Calu3 (cell line): ENCODE measurements at regions not wholly inside any gene's neighbourhood (a gene's known extent, or its start where the extent isn't known, plus 50 kb on each side); places are given as distances from the start of the nearest gene placed in this dataset.
"Not testable (repeated sequence)": the region's sequence is repeated elsewhere in the genome, so short reads cannot be mapped to it uniquely, and the experiment has no call there.

ENCODE experiments used
- BruUV-seq: library from RNA; stranded (reverse); fragments of 400-500 nt; replicated peaks from 2 replicates; lab custom pipeline; 2021; lab: Mats Ljungman, UMichigan
- CTCF ChIA-PET: fragments of 300-600 bp; sonication (Branson Sonifier 250); formaldehyde crosslinking; loops from one replicate; lab custom pipeline; 2022; ENCODE audit warnings: antibody characterized with exemption; lab: Charles Lee
- DNase-seq: peaks from one replicate; pipeline ENCODE4 v3.0.0; 2022
- H3K27ac Mint-ChIP-seq: one replicate; pipeline ENCODE4 v1.8.0; 2022; ENCODE audit warnings: mixed read lengths; ENCODE audit not compliant: unreplicated experiment
- H3K27me3 Mint-ChIP-seq: one replicate; pipeline ENCODE4 v1.8.0; 2022; ENCODE audit warnings: mixed read lengths; ENCODE audit not compliant: unreplicated experiment
- H3K36me3 Mint-ChIP-seq: one replicate; pipeline ENCODE4 v1.8.0; 2022; ENCODE audit warnings: mild to moderate bottlenecking, moderate library complexity, mixed read lengths; ENCODE audit not compliant: insufficient read depth, unreplicated experiment
- H3K4me1 Mint-ChIP-seq: one replicate; pipeline ENCODE4 v1.8.0; 2022; ENCODE audit warnings: mild to moderate bottlenecking, low read depth, mixed read lengths; ENCODE audit not compliant: unreplicated experiment
- H3K4me3 Mint-ChIP-seq: one replicate; pipeline ENCODE4 v1.8.0; 2022; ENCODE audit warnings: mild to moderate bottlenecking, low read depth, moderate library complexity, mixed read lengths; ENCODE audit not compliant: unreplicated experiment
- H3K9me3 Mint-ChIP-seq: one replicate; pipeline ENCODE4 v1.8.0; 2022; ENCODE audit warnings: low read depth, mixed read lengths; ENCODE audit not compliant: unreplicated experiment
- intact Hi-C: fragments of 100-400 bp; cut with micrococcal nuclease; formaldehyde crosslinking; loops from one replicate; pipeline ENCODE4 v1.10.0; 2022; ENCODE audit not compliant: unreplicated experiment
- TF ChIP-seq, protein P1 (sequence below): fragments of 200-600 bp; IDR thresholded peaks from one replicate; pipeline ENCODE4 v1.8.0; 2022; ENCODE audit warnings: antibody characterized with exemption; ENCODE audit not compliant: unreplicated experiment

DNA sequence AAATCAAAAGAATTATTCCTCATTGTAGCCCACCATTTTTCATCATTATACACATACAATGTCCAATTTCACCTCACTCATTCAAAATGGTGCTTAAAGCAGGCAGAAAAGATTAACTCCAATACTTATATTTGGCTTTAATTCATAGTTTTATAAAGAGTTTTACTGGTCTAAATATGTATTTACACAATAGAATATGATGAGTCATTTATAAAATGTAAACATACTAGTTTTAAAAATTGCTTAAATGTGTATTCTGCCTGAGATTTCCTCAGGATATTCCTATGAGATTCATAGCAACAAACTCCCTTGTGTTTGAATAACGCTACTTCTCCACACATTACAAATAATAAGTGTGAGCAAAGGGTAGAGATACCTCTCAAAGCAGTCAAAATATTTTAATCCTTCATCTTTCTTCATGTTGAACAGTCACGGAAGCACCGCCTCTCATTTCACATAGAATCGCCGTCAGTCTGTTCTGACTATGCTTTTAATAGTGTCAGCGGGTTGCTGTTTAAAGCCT is 75.7 kb upstream of the GBE1 start:
- Mint-ChIP-seq H3K36me3 (no peaks in the 10 kb centered on the region), H3K27ac (no peak overlapping the region), H3K4me3 (no peak overlapping the region), H3K9me3 (no peaks in the 10 kb centered on the region), H3K4me1 (no peaks in the 10 kb centered on the region), H3K27me3 (no peaks in the 10 kb centered on the region)
- TF ChIP-seq, protein P1, sequence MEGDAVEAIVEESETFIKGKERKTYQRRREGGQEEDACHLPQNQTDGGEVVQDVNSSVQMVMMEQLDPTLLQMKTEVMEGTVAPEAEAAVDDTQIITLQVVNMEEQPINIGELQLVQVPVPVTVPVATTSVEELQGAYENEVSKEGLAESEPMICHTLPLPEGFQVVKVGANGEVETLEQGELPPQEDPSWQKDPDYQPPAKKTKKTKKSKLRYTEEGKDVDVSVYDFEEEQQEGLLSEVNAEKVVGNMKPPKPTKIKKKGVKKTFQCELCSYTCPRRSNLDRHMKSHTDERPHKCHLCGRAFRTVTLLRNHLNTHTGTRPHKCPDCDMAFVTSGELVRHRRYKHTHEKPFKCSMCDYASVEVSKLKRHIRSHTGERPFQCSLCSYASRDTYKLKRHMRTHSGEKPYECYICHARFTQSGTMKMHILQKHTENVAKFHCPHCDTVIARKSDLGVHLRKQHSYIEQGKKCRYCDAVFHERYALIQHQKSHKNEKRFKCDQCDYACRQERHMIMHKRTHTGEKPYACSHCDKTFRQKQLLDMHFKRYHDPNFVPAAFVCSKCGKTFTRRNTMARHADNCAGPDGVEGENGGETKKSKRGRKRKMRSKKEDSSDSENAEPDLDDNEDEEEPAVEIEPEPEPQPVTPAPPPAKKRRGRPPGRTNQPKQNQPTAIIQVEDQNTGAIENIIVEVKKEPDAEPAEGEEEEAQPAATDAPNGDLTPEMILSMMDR, result no peak
- intact Hi-C loops, result no loop called here
- CTCF ChIA-PET, result no interaction called here
- BruUV-seq, result no TSS peak
- DNase-seq, result no peak

DNA sequence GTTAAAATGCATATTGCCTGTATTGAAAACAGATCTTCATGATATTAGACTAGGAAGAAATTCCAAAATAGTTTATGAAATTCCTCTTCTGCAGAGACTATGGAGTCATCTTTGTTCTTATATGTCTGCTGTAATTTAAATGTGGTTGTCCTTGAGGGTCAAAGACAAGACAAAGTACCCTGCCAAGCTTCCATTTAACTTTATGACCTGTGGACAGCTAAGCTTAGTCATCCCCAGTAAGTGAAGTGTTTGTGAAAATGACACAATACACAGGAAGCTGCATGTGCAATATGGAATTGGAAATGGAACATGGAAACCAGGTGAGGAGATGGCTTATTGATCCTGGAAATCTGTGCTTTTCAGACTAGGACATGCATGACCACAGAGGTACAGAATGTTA is 68.5 kb upstream of the GBE1 start:
- H3K9me3 Mint-ChIP-seq, result no peaks in the 10 kb centered on the region
- BruUV-seq, result no TSS peak
- no peaks in the 10 kb centered on the region for H3K4me1 Mint-ChIP-seq
- TF ChIP-seq, protein P1, result no peak
- no peak for DNase-seq
- H3K27ac Mint-ChIP-seq, result no peak overlapping the region
- CTCF ChIA-PET, result no interaction called here
- H3K36me3 Mint-ChIP-seq, result no peaks in the 10 kb centered on the region
- intact Hi-C loops, result no loop called here
- no peaks in the 10 kb centered on the region for H3K27me3 Mint-ChIP-seq
- H3K4me3 Mint-ChIP-seq, result no peak overlapping the region

DNA sequence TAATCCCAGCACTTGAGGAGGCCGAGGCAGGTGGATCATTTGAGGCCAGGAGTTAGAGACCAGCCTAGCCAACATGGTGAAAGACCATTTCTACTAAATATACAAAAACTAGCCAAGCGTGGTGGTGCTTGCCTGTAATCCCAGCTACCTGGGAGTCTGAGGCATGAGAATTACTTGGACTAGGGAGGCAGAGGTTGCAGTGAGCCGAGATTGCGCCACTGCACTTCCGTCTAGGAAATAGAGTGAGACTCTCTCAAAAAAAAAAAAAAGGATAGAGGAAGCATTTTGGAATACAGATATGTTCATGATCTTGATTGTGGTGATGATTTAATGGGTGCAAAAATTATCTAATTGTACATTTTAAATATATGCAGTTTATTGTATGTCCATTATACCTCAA is 67.8 kb upstream of the GBE1 start:
- H3K9me3 Mint-ChIP-seq, DNase-seq: not testable (repeated sequence)

DNA sequence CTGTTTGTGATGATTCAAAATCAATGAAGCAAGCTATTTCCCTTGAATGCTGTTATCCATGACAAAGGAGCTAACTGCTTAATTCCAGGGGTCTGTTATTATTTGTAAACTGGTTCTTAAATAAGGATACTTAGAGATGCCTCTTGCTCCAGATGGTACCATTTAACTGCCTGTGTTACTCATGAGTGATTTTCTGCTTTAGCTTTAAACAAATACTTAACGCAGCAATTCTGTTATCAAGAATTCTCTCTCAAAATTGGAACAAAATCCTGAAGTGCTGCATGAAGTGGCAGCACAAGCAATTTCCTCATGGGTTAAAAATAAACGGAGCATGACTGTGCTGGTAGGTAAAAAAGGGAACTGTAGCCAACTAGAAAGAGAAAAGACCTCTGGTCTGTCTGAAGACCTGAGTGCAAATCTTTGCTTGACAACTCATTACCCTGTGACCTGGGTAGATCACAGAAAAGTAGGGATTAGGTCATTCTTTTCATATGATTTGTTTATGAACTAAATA is 62.5 kb upstream of the GBE1 start:
- DNase-seq, result no peak
- TF ChIP-seq, protein P1, result no peak
- Mint-ChIP-seq H3K4me3 (no peak overlapping the region), H3K27ac (no peak overlapping the region), H3K36me3 (no peaks in the 10 kb centered on the region), H3K9me3 (no peaks in the 10 kb centered on the region), H3K27me3 (no peaks in the 10 kb centered on the region), H3K4me1 (no peaks in the 10 kb centered on the region)
- intact Hi-C loops, result no loop called here
- CTCF ChIA-PET, result no interaction called here
- no TSS peak for BruUV-seq

More for the DNA sequence above, 67.8 kb upstream of the GBE1 start:
- H3K27me3 Mint-ChIP-seq, H3K4me3 Mint-ChIP-seq, H3K4me1 Mint-ChIP-seq, BruUV-seq, H3K36me3 Mint-ChIP-seq, intact Hi-C loops, CTCF ChIA-PET, H3K27ac Mint-ChIP-seq: not testable (repeated sequence)

DNA sequence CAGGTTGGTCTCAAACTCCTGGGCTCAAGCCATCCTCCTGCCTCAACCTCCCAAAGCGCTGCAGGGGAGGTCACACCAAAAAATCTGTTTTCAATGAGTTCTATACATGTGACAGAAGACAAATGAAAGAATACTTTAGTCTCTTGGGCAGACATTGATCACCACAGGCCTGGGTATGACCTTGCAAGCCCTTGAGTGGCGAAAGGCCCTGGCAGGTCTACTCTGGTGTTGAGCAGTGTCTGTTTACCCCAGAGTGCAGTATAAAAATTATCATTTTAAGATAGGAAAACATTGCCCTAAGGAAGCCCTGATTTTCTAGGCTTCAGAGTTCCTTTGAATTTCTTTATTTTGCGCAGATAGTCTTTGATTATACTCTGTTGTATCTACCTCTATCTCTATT is 61.6 kb upstream of the GBE1 start:
- Mint-ChIP-seq H3K27ac (no peak overlapping the region), H3K4me1 (no peaks in the 10 kb centered on the region), H3K27me3 (no peaks in the 10 kb centered on the region), H3K36me3 (no peaks in the 10 kb centered on the region), H3K9me3 (peaks cover 2% of the 10 kb centered on the region), H3K4me3 (no peak overlapping the region)
- DNase-seq, result no peak
- TF ChIP-seq, protein P1, result no peak
- BruUV-seq, result no TSS peak
- CTCF ChIA-PET, result no interaction called here
- intact Hi-C loops, result no loop called here
